Hematopoietic multipotent progenitor cell treated with erythropoietin and hydrocortisone succinate and interleukin-3 and kit ligand, for 6 days (in vitro differentiated cells): ENCODE measurements at regions not wholly inside any gene's neighbourhood (a gene's known extent, or its start where the extent isn't known, plus 50 kb on each side); places are given as distances from the start of the nearest gene placed in this dataset.
"Not testable (repeated sequence)": the region's sequence is repeated elsewhere in the genome, so short reads cannot be mapped to it uniquely, and the experiment has no call there.

Experiments
- DNase-seq: peaks from one replicate; pipeline ENCODE4 v3.0.0-alpha.2; 2015

GRCh38 chr5:135112008-135112725 is 78.1 kb upstream of the PITX1 start:
- no peak for DNase-seq

- DNase-seq, result no peak
Observed at GRCh38 chr5:135110785-135111596, 77.0 kb upstream of the PITX1 start.

GRCh38 chr5:135108992-135109391 is 75.0 kb upstream of the PITX1 start:
- DNase-seq, result no peak

GRCh38 chr5:135108569-135108968 is 74.5 kb upstream of the PITX1 start:
- DNase-seq, result no peak

GRCh38 chr5:135107986-135108385 is 74.0 kb upstream of the PITX1 start:
- no peak for DNase-seq

- no peak for DNase-seq
Observed at GRCh38 chr5:135106610-135107471, 72.8 kb upstream of the PITX1 start.

GRCh38 chr5:135106136-135106535 is 72.1 kb upstream of the PITX1 start:
- no peak for DNase-seq

GRCh38 chr5:135105105-135105484 is 71.1 kb upstream of the PITX1 start:
- no peak for DNase-seq

GRCh38 chr5:135103575-135103853 is 69.5 kb upstream of the PITX1 start:
- no peak for DNase-seq

- no peak for DNase-seq
Observed at GRCh38 chr5:135102716-135103574, 68.9 kb upstream of the PITX1 start.

- DNase-seq, result no peak
Observed at GRCh38 chr5:135100431-135100830, 66.4 kb upstream of the PITX1 start.

- no peak for DNase-seq
Observed at GRCh38 chr5:135100011-135100410, 66.0 kb upstream of the PITX1 start.

GRCh38 chr5:135097390-135097789 is 63.4 kb upstream of the PITX1 start:
- no peak for DNase-seq

GRCh38 chr5:135095871-135096270 is 61.8 kb upstream of the PITX1 start:
- no peak for DNase-seq

GRCh38 chr5:135095052-135095715 is 61.2 kb upstream of the PITX1 start:
- DNase-seq, result no peak

- DNase-seq, result no peak
Observed at GRCh38 chr5:135094339-135095051, 60.5 kb upstream of the PITX1 start.

GRCh38 chr5:135093483-135093882 is 59.5 kb upstream of the PITX1 start:
- not testable (repeated sequence) for DNase-seq

- no peak for DNase-seq
Observed at GRCh38 chr5:135092476-135092875, 58.4 kb upstream of the PITX1 start.

- DNase-seq, result no peak
Observed at GRCh38 chr5:135091286-135091685, 57.3 kb upstream of the PITX1 start.

- DNase-seq, result no peak
Observed at GRCh38 chr5:135089912-135090311, 55.9 kb upstream of the PITX1 start.

- DNase-seq, result no peak
Observed at GRCh38 chr5:135088911-135089310, 54.9 kb upstream of the PITX1 start.
